ENCODE measurements at regions not wholly inside any gene's neighbourhood (a gene's known extent, or its start where the extent isn't known, plus 50 kb on each side); places are given as distances from the start of the nearest gene placed in this dataset.

DNA sequence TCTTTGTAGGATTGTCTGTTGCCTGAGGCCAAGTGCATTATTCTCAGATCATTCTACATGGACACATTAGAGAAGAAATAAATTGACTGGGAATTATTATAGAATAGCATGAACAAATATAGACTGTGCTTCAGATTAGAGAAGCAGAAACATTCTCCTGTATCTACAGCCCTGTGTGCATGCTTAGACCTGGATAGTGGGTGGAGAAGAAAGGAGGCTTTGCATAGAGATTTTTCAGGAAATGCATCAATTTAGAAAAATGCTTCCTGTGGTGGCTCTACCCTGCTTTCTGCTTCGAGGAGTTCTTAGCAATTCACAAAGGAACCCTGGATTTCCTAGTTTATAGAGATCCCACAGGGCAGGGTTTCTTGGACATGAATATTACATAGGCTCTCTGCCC, 66.7 kb downstream of the IRX1 start:
- TF ChIP-seq, protein P1, sequence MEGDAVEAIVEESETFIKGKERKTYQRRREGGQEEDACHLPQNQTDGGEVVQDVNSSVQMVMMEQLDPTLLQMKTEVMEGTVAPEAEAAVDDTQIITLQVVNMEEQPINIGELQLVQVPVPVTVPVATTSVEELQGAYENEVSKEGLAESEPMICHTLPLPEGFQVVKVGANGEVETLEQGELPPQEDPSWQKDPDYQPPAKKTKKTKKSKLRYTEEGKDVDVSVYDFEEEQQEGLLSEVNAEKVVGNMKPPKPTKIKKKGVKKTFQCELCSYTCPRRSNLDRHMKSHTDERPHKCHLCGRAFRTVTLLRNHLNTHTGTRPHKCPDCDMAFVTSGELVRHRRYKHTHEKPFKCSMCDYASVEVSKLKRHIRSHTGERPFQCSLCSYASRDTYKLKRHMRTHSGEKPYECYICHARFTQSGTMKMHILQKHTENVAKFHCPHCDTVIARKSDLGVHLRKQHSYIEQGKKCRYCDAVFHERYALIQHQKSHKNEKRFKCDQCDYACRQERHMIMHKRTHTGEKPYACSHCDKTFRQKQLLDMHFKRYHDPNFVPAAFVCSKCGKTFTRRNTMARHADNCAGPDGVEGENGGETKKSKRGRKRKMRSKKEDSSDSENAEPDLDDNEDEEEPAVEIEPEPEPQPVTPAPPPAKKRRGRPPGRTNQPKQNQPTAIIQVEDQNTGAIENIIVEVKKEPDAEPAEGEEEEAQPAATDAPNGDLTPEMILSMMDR (IDR thresholded peaks at IDR 0.05), result no peak
- no peak for TF ChIP-seq POLR2A (IDR thresholded peaks at IDR 0.05)

Measured in Peyer's patch (tissue), 4 donors.